ENCODE measurements at regions not wholly inside any gene's neighbourhood (a gene's known extent, or its start where the extent isn't known, plus 50 kb on each side); places are given as distances from the start of the nearest gene placed in this dataset.

- TF ChIP-seq POLR2A (IDR thresholded peaks at IDR 0.05) (no peak), CTCF (IDR thresholded peaks at IDR 0.05) (no peak)
Observed at GRCh38 chr1:82697965-82698364, 897.2 kb downstream of the ADGRL2 start.
